ENCODE measurements at regions not wholly inside any gene's neighbourhood (a gene's known extent, or its start where the extent isn't known, plus 50 kb on each side); places are given as distances from the start of the nearest gene placed in this dataset.

DNA sequence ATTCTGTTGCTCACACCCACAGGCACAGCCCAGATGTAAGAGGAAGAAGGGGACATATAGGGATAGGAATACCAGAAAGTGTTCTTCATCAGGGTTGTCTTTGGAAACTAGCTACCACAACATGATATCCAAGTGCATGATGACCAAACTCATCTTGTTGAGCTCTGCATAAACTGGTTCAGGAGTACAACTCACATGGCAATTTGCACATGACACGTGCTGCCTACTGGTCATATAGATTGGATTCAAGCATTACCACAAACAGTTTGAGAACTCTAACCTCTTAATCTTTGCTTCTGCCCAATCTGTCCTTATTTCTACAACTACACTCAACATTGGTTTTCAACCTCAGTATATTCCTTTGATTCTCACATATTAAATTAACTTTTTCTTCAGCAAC lies 184.7 kb upstream of the PCSK2 start:
- no peak overlapping the region for H3K4me3 ChIP-seq (ENCODE audit: low read length)
- TF ChIP-seq POLR2AphosphoS5 (IDR thresholded peaks at IDR 0.05) (no peak), EP300 (conservative IDR thresholded peaks at IDR 0.05; ENCODE audit: poor library complexity, severe bottlenecking) (no peak), TAF1 (IDR thresholded peaks at IDR 0.05; ENCODE audit: low read depth) (no peak), SMC3 (conservative IDR thresholded peaks at IDR 0.05; ENCODE audit: poor library complexity) (no peak), RAD21 (conservative IDR thresholded peaks at IDR 0.05) (no peak), MXI1 (conservative IDR thresholded peaks at IDR 0.05; ENCODE audit: poor library complexity, severe bottlenecking) (no peak)
- no peaks in the 10 kb centered on the region for H3K9me3 ChIP-seq (ENCODE audit: low read length)
- no peaks in the 10 kb centered on the region for H3K36me3 ChIP-seq (ENCODE audit: insufficient read depth, low read length)
- H3K27me3 ChIP-seq (ENCODE audit: insufficient read depth, low read depth, low read length), result no peaks in the 10 kb centered on the region
- H2AFZ ChIP-seq (ENCODE audit: low read depth, low read length), result no peak overlapping the region
- H3K27ac ChIP-seq (ENCODE audit: low read length), result no peak overlapping the region
- H3K9me2 ChIP-seq (ENCODE audit: insufficient read depth, low read length), result no peaks in the 10 kb centered on the region
- H4K20me1 ChIP-seq (ENCODE audit: insufficient read depth), result no peaks in the 10 kb centered on the region
- no peak overlapping the region for H3K9ac ChIP-seq (ENCODE audit: low read length)
- no peaks in the 10 kb centered on the region for H3F3A ChIP-seq (ENCODE audit: insufficient read depth, low read length, poor library complexity, severe bottlenecking)
- H3K4me2 ChIP-seq (ENCODE audit: low read length), result no peak overlapping the region
- H3K79me2 ChIP-seq (replicated peaks; ENCODE audit: insufficient read depth, low read length), result no peaks in the 10 kb centered on the region

DNA sequence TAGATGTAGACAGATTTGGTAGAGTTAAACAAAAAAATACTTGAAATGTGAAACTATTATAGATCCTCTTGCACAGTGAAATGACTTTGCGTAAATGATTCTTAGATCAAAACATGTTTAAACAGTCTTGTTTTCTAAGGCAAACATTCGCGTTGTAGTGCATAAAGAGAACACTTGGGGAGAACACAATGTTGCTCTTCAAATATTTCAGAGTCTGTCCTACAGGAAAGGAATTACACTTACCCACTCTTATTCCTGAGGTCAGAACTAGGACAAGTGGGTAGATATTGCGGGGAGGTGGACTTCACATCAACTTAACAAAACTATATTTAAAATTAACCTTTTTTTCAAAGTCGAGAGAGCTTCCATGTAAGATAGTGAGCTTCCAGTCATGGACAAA lies 183.5 kb upstream of the PCSK2 start:
- TF ChIP-seq, protein P1, sequence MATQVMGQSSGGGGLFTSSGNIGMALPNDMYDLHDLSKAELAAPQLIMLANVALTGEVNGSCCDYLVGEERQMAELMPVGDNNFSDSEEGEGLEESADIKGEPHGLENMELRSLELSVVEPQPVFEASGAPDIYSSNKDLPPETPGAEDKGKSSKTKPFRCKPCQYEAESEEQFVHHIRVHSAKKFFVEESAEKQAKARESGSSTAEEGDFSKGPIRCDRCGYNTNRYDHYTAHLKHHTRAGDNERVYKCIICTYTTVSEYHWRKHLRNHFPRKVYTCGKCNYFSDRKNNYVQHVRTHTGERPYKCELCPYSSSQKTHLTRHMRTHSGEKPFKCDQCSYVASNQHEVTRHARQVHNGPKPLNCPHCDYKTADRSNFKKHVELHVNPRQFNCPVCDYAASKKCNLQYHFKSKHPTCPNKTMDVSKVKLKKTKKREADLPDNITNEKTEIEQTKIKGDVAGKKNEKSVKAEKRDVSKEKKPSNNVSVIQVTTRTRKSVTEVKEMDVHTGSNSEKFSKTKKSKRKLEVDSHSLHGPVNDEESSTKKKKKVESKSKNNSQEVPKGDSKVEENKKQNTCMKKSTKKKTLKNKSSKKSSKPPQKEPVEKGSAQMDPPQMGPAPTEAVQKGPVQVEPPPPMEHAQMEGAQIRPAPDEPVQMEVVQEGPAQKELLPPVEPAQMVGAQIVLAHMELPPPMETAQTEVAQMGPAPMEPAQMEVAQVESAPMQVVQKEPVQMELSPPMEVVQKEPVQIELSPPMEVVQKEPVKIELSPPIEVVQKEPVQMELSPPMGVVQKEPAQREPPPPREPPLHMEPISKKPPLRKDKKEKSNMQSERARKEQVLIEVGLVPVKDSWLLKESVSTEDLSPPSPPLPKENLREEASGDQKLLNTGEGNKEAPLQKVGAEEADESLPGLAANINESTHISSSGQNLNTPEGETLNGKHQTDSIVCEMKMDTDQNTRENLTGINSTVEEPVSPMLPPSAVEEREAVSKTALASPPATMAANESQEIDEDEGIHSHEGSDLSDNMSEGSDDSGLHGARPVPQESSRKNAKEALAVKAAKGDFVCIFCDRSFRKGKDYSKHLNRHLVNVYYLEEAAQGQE (IDR thresholded peaks at IDR 0.05; ENCODE audit: borderline replicate concordance), result no peak
- TF ChIP-seq, protein P2, sequence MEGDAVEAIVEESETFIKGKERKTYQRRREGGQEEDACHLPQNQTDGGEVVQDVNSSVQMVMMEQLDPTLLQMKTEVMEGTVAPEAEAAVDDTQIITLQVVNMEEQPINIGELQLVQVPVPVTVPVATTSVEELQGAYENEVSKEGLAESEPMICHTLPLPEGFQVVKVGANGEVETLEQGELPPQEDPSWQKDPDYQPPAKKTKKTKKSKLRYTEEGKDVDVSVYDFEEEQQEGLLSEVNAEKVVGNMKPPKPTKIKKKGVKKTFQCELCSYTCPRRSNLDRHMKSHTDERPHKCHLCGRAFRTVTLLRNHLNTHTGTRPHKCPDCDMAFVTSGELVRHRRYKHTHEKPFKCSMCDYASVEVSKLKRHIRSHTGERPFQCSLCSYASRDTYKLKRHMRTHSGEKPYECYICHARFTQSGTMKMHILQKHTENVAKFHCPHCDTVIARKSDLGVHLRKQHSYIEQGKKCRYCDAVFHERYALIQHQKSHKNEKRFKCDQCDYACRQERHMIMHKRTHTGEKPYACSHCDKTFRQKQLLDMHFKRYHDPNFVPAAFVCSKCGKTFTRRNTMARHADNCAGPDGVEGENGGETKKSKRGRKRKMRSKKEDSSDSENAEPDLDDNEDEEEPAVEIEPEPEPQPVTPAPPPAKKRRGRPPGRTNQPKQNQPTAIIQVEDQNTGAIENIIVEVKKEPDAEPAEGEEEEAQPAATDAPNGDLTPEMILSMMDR (IDR thresholded peaks at IDR 0.05; ENCODE audit: poor library complexity, severe bottlenecking), result no peak
- TF ChIP-seq POLR2AphosphoS5 (IDR thresholded peaks at IDR 0.05) (no peak), TAF1 (IDR thresholded peaks at IDR 0.05; ENCODE audit: low read depth) (no peak), MXI1 (conservative IDR thresholded peaks at IDR 0.05; ENCODE audit: poor library complexity, severe bottlenecking) (no peak), EZH2 (IDR thresholded peaks at IDR 0.05; ENCODE audit: borderline replicate concordance, insufficient read depth, low read length, poor library complexity, severe bottlenecking) (no peak), RAD21 (conservative IDR thresholded peaks at IDR 0.05) (no peak), EP300 (conservative IDR thresholded peaks at IDR 0.05; ENCODE audit: poor library complexity, severe bottlenecking) (no peak), SMC3 (conservative IDR thresholded peaks at IDR 0.05; ENCODE audit: poor library complexity) (no peak)
- Histone ChIP-seq H3F3A (ENCODE audit: insufficient read depth, low read length, poor library complexity, severe bottlenecking) (no peaks in the 10 kb centered on the region), H2AFZ (ENCODE audit: low read depth, low read length) (no peak overlapping the region), H4K20me1 (ENCODE audit: insufficient read depth) (no peaks in the 10 kb centered on the region), H3K27ac (ENCODE audit: low read length) (no peak overlapping the region), H3K36me3 (ENCODE audit: insufficient read depth, low read length) (no peaks in the 10 kb centered on the region), H3K4me2 (ENCODE audit: low read length) (no peak overlapping the region), H3K27me3 (ENCODE audit: insufficient read depth, low read depth, low read length) (no peaks in the 10 kb centered on the region), H3K9ac (ENCODE audit: low read length) (no peak overlapping the region), H3K79me2 (replicated peaks; ENCODE audit: insufficient read depth, low read length) (no peaks in the 10 kb centered on the region), H3K9me2 (ENCODE audit: insufficient read depth, low read length) (no peaks in the 10 kb centered on the region), H3K9me3 (ENCODE audit: low read length) (no peaks in the 10 kb centered on the region), H3K4me3 (ENCODE audit: low read length) (no peak overlapping the region)
